Fibroblast of lung (primary cell): ENCODE measurements at regions not wholly inside any gene's neighbourhood (a gene's known extent, or its start where the extent isn't known, plus 50 kb on each side); places are given as distances from the start of the nearest gene placed in this dataset.

Source experiments
- DNase-seq, 2 donors: peaks; one replicate each; pipeline versions ENCODE4 v3.0.0 to v3.0.0-alpha.2; 2010; ENCODE audit warnings: low read depth in 2 of 2
- H2AFZ ChIP-seq: 2 replicates; pipeline ENCODE4 v1.5.1; 2012; ENCODE audit warnings: low read length, control low read depth, inconsistent platforms
- H3K27ac ChIP-seq: 2 replicates; pipeline ENCODE4 v1.5.1; 2011; ENCODE audit warnings: low read length, control low read depth; ENCODE audit not compliant: insufficient read depth
- H3K27me3 ChIP-seq: 2 replicates; pipeline ENCODE4 v1.5.1; 2011; ENCODE audit warnings: mild to moderate bottlenecking, low read length; ENCODE audit not compliant: control insufficient read depth, insufficient read depth
- H3K36me3 ChIP-seq: 2 replicates; pipeline ENCODE4 v1.5.1; 2011; ENCODE audit warnings: low read length; ENCODE audit not compliant: control insufficient read depth, insufficient read depth
- H3K4me1 ChIP-seq: 2 replicates; pipeline ENCODE4 v1.5.1; 2011; ENCODE audit warnings: low read length; ENCODE audit not compliant: control insufficient read depth, insufficient read depth; ENCODE audit errors: extremely low read depth
- H3K4me2 ChIP-seq: 2 replicates; pipeline ENCODE4 v1.5.1; 2011; ENCODE audit warnings: low read length, control low read depth; ENCODE audit not compliant: insufficient read depth; ENCODE audit errors: extremely low read depth
- H3K4me3 ChIP-seq, 4 experiments: fragments of 200-600 bp in 1 of 4; sonication (generic) in 1 of 4; replicated peaks in 1 of 4; 2 replicates each; pipeline ENCODE4 v1.5.1; 2011 to 2016; ENCODE audit warnings: low read length in 4 of 4, low read depth in 3 of 4, mild to moderate bottlenecking in 3 of 4, control low read depth in 2 of 4, inconsistent platforms in 1 of 4, mixed read lengths in 1 of 4; ENCODE audit not compliant: insufficient read depth in 1 of 4; ENCODE audit errors: control extremely low read depth in 1 of 4
- H3K79me2 ChIP-seq: 2 replicates; pipeline ENCODE4 v1.5.1; 2012; ENCODE audit warnings: mild to moderate bottlenecking, low read length, inconsistent platforms; ENCODE audit not compliant: control insufficient read depth, insufficient read depth
- H3K9ac ChIP-seq: 2 replicates; pipeline ENCODE4 v1.5.1; 2011; ENCODE audit warnings: mild to moderate bottlenecking, low read length, control low read depth; ENCODE audit not compliant: insufficient read depth
- H3K9me3 ChIP-seq: 2 replicates; pipeline ENCODE4 v1.5.1; 2012; ENCODE audit warnings: low read depth, low read length; ENCODE audit not compliant: control insufficient read depth, insufficient read depth
- H4K20me1 ChIP-seq: 2 replicates; pipeline ENCODE4 v1.5.1; 2011; ENCODE audit warnings: low read length; ENCODE audit not compliant: control insufficient read depth, insufficient read depth; ENCODE audit errors: extremely low read depth
- EZH2 ChIP-seq: IDR thresholded peaks from 2 replicates; pipeline ENCODE4 v1.5.1; 2012; ENCODE audit warnings: low read length, control low read depth, mild to moderate bottlenecking; ENCODE audit errors: missing control alignments
- TF ChIP-seq, protein P1 (sequence below), 2 donors: IDR thresholded peaks in 1 of 2; conservative IDR thresholded peaks in 1 of 2; 1 replicate in 1 of 2; 2 replicates in 1 of 2; pipeline ENCODE4 v1.5.1; 2011 to 2012; ENCODE audit warnings: low read length in 2 of 2, control low read depth in 1 of 2, inconsistent platforms in 1 of 2, low read depth in 1 of 2, mild to moderate bottlenecking in 1 of 2

DNA sequence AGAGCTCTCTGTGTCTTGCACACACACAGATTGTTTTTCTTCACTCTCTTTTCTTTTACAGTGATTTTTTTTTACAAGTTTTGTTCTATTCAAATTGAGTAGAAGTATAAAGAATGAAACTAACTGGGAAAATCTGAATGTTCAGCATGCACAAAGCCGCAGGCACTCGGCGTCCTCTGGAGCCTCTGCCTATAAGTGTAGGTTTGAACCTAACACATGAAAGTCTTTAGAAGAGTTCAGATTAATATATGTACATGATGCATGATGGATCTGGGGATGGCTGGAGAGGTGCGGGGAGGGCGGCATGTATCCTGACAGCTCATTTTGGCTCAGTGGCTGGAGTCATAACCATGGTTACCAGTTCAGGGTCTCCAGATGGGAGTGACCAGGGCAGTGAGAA lies 301.1 kb upstream of the CDH4 start:
- Histone ChIP-seq H3K9me3 (no peaks in the 10 kb centered on the region), H3K4me3 (no peak overlapping the region), H3K27ac (no peak overlapping the region), H4K20me1 (no peaks in the 10 kb centered on the region), H3K9ac (no peak overlapping the region), H3K4me1 (no peaks in the 10 kb centered on the region), H3K4me2 (no peak overlapping the region), H2AFZ (no peak overlapping the region), H3K36me3 (no peaks in the 10 kb centered on the region), H3K27me3 (no peaks in the 10 kb centered on the region), H3K79me2 (no peaks in the 10 kb centered on the region)
- DNase-seq = no peak
- TF ChIP-seq, protein P1, sequence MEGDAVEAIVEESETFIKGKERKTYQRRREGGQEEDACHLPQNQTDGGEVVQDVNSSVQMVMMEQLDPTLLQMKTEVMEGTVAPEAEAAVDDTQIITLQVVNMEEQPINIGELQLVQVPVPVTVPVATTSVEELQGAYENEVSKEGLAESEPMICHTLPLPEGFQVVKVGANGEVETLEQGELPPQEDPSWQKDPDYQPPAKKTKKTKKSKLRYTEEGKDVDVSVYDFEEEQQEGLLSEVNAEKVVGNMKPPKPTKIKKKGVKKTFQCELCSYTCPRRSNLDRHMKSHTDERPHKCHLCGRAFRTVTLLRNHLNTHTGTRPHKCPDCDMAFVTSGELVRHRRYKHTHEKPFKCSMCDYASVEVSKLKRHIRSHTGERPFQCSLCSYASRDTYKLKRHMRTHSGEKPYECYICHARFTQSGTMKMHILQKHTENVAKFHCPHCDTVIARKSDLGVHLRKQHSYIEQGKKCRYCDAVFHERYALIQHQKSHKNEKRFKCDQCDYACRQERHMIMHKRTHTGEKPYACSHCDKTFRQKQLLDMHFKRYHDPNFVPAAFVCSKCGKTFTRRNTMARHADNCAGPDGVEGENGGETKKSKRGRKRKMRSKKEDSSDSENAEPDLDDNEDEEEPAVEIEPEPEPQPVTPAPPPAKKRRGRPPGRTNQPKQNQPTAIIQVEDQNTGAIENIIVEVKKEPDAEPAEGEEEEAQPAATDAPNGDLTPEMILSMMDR (conservative IDR thresholded peaks at IDR 0.05 in 1 of 2, IDR thresholded peaks at IDR 0.05 in 1 of 2; ENCODE audit: low read depth in 1 of 2, low read length in 2 of 2) = no peak
- TF ChIP-seq EZH2 = no peak

GRCh38 chr20:60952861-60953260 lies 299.2 kb upstream of the CDH4 start:
- Histone ChIP-seq H3K27me3 (no peaks in the 10 kb centered on the region), H2AFZ (no peak overlapping the region), H3K9ac (no peak overlapping the region), H3K79me2 (no peaks in the 10 kb centered on the region), H3K9me3 (no peaks in the 10 kb centered on the region), H3K4me2 (no peak overlapping the region), H3K27ac (no peak overlapping the region), H3K36me3 (no peaks in the 10 kb centered on the region), H3K4me3 (no peak overlapping the region), H3K4me1 (no peaks in the 10 kb centered on the region), H4K20me1 (no peaks in the 10 kb centered on the region)
- TF ChIP-seq EZH2 = no peak
- no peak for DNase-seq

- H2AFZ ChIP-seq = no peak overlapping the region
- no peaks in the 10 kb centered on the region for H3K4me1 ChIP-seq
- no peak overlapping the region for H3K4me2 ChIP-seq
- no peak for DNase-seq
- H3K9ac ChIP-seq = no peak overlapping the region
- no peak overlapping the region for H3K27ac ChIP-seq
- no peaks in the 10 kb centered on the region for H3K27me3 ChIP-seq
- no peaks in the 10 kb centered on the region for H3K36me3 ChIP-seq
- no peaks in the 10 kb centered on the region for H3K9me3 ChIP-seq
- no peaks in the 10 kb centered on the region for H4K20me1 ChIP-seq
- TF ChIP-seq EZH2 = no peak
- TF ChIP-seq, protein P1 (conservative IDR thresholded peaks at IDR 0.05 in 1 of 2, IDR thresholded peaks at IDR 0.05 in 1 of 2; ENCODE audit: low read depth in 1 of 2, low read length in 2 of 2) = no peak
- H3K79me2 ChIP-seq = no peaks in the 10 kb centered on the region
- H3K4me3 ChIP-seq = no peak overlapping the region
These were observed 298.7 kb upstream of the CDH4 start for GRCh38 chr20:60953321-60953720.

GRCh38 chr20:60955706-60956105 lies 296.4 kb upstream of the CDH4 start:
- DNase-seq = no peak
- TF ChIP-seq, protein P1 (conservative IDR thresholded peaks at IDR 0.05 in 1 of 2, IDR thresholded peaks at IDR 0.05 in 1 of 2; ENCODE audit: low read depth in 1 of 2, low read length in 2 of 2) = no peak
- TF ChIP-seq EZH2 = no peak
- Histone ChIP-seq H3K27me3 (no peaks in the 10 kb centered on the region), H3K4me3 (no peak overlapping the region), H2AFZ (no peak overlapping the region), H3K9me3 (no peaks in the 10 kb centered on the region), H3K4me1 (no peaks in the 10 kb centered on the region), H3K9ac (no peak overlapping the region), H3K79me2 (no peaks in the 10 kb centered on the region), H3K4me2 (no peak overlapping the region), H3K36me3 (no peaks in the 10 kb centered on the region), H3K27ac (no peak overlapping the region), H4K20me1 (no peaks in the 10 kb centered on the region)
